ENCODE measurements at regions not wholly inside any gene's neighbourhood (a gene's known extent, or its start where the extent isn't known, plus 50 kb on each side); places are given as distances from the start of the nearest gene placed in this dataset.
"Not testable (repeated sequence)": the region's sequence is repeated elsewhere in the genome, so short reads cannot be mapped to it uniquely, and the experiment has no call there.

- no peak for TF ChIP-seq CTCF (IDR thresholded peaks at IDR 0.05; ENCODE audit: low read length, missing control alignments)
- peak; percentile 88 for DNase-seq (ENCODE audit: low read depth)
- no peak overlapping the region for H3K4me3 ChIP-seq (replicated peaks; ENCODE audit: low read depth, low read length)
These were observed 361.0 kb upstream of the NT5C1B start for GRCh38 chr2:18950361-18950851.

GRCh38 chr2:18949871-18950270 lies 360.5 kb upstream of the NT5C1B start:
- no peak for TF ChIP-seq CTCF (IDR thresholded peaks at IDR 0.05; ENCODE audit: low read length, missing control alignments)
- no peak overlapping the region for H3K4me3 ChIP-seq (replicated peaks; ENCODE audit: low read depth, low read length)
- no peak for DNase-seq (ENCODE audit: low read depth)

- no peak overlapping the region for H3K4me3 ChIP-seq (replicated peaks; ENCODE audit: low read depth, low read length)
- no peak for DNase-seq (ENCODE audit: low read depth)
- no peak for TF ChIP-seq CTCF (IDR thresholded peaks at IDR 0.05; ENCODE audit: low read length, missing control alignments)
These were observed 350.8 kb upstream of the NT5C1B start for GRCh38 chr2:18940184-18940583.

- H3K4me3 ChIP-seq (replicated peaks; ENCODE audit: low read depth, low read length); DNase-seq (ENCODE audit: low read depth): not testable (repeated sequence)
These were observed 350.4 kb upstream of the NT5C1B start for GRCh38 chr2:18939740-18940139.

GRCh38 chr2:18934886-18935285 lies 345.5 kb upstream of the NT5C1B start:
- TF ChIP-seq CTCF (IDR thresholded peaks at IDR 0.05; ENCODE audit: low read length, missing control alignments) = no peak
- no peak for DNase-seq (ENCODE audit: low read depth)
- H3K4me3 ChIP-seq (replicated peaks; ENCODE audit: low read depth, low read length) = no peak overlapping the region

GRCh38 chr2:18932853-18933252 lies 343.5 kb upstream of the NT5C1B start:
- DNase-seq (ENCODE audit: low read depth) = peak; percentile 23
- no peak for TF ChIP-seq CTCF (IDR thresholded peaks at IDR 0.05; ENCODE audit: low read length, missing control alignments)

GRCh38 chr2:18930971-18931370 lies 341.6 kb upstream of the NT5C1B start:
- TF ChIP-seq CTCF (IDR thresholded peaks at IDR 0.05; ENCODE audit: low read length, missing control alignments) = no peak
- H3K4me3 ChIP-seq (replicated peaks; ENCODE audit: low read depth, low read length) = no peak overlapping the region
- peak; percentile 22 for DNase-seq (ENCODE audit: low read depth)

More at GRCh38 chr2:18932853-18933252, 343.5 kb upstream of the NT5C1B start:
- no peak overlapping the region for H3K4me3 ChIP-seq (replicated peaks; ENCODE audit: low read depth, low read length)

All from fibroblast of pulmonary artery (primary cell).